ENCODE measurements at regions not wholly inside any gene's neighbourhood (a gene's known extent, or its start where the extent isn't known, plus 50 kb on each side); places are given as distances from the start of the nearest gene placed in this dataset.

GRCh38 chr2:107108556-107108955 is 222.6 kb upstream of the ST6GAL2 start:
- no peak for TF ChIP-seq REST (IDR thresholded peaks at IDR 0.05; ENCODE audit: unreplicated experiment)
- TF ChIP-seq ZNF331 (CRISPR knock-in tag; IDR thresholded peaks at IDR 0.05; ENCODE audit: low read depth) = no peak
- TF ChIP-seq, protein P1, sequence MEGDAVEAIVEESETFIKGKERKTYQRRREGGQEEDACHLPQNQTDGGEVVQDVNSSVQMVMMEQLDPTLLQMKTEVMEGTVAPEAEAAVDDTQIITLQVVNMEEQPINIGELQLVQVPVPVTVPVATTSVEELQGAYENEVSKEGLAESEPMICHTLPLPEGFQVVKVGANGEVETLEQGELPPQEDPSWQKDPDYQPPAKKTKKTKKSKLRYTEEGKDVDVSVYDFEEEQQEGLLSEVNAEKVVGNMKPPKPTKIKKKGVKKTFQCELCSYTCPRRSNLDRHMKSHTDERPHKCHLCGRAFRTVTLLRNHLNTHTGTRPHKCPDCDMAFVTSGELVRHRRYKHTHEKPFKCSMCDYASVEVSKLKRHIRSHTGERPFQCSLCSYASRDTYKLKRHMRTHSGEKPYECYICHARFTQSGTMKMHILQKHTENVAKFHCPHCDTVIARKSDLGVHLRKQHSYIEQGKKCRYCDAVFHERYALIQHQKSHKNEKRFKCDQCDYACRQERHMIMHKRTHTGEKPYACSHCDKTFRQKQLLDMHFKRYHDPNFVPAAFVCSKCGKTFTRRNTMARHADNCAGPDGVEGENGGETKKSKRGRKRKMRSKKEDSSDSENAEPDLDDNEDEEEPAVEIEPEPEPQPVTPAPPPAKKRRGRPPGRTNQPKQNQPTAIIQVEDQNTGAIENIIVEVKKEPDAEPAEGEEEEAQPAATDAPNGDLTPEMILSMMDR (conservative IDR thresholded peaks at IDR 0.05; ENCODE audit: low read depth in 2 of 2) = no peak
- TF ChIP-seq ZNF114 (CRISPR knock-in tag; IDR thresholded peaks at IDR 0.05) = no peak
- TF ChIP-seq STAT1 (IDR thresholded peaks at IDR 0.05; ENCODE audit: unreplicated experiment) = no peak
- TF ChIP-seq EZH2 (IDR thresholded peaks at IDR 0.05; ENCODE audit: low read depth, unreplicated experiment) = no peak
- TF ChIP-seq JUNB (IDR thresholded peaks at IDR 0.05; ENCODE audit: unreplicated experiment) = no peak
- TF ChIP-seq, protein P2, sequence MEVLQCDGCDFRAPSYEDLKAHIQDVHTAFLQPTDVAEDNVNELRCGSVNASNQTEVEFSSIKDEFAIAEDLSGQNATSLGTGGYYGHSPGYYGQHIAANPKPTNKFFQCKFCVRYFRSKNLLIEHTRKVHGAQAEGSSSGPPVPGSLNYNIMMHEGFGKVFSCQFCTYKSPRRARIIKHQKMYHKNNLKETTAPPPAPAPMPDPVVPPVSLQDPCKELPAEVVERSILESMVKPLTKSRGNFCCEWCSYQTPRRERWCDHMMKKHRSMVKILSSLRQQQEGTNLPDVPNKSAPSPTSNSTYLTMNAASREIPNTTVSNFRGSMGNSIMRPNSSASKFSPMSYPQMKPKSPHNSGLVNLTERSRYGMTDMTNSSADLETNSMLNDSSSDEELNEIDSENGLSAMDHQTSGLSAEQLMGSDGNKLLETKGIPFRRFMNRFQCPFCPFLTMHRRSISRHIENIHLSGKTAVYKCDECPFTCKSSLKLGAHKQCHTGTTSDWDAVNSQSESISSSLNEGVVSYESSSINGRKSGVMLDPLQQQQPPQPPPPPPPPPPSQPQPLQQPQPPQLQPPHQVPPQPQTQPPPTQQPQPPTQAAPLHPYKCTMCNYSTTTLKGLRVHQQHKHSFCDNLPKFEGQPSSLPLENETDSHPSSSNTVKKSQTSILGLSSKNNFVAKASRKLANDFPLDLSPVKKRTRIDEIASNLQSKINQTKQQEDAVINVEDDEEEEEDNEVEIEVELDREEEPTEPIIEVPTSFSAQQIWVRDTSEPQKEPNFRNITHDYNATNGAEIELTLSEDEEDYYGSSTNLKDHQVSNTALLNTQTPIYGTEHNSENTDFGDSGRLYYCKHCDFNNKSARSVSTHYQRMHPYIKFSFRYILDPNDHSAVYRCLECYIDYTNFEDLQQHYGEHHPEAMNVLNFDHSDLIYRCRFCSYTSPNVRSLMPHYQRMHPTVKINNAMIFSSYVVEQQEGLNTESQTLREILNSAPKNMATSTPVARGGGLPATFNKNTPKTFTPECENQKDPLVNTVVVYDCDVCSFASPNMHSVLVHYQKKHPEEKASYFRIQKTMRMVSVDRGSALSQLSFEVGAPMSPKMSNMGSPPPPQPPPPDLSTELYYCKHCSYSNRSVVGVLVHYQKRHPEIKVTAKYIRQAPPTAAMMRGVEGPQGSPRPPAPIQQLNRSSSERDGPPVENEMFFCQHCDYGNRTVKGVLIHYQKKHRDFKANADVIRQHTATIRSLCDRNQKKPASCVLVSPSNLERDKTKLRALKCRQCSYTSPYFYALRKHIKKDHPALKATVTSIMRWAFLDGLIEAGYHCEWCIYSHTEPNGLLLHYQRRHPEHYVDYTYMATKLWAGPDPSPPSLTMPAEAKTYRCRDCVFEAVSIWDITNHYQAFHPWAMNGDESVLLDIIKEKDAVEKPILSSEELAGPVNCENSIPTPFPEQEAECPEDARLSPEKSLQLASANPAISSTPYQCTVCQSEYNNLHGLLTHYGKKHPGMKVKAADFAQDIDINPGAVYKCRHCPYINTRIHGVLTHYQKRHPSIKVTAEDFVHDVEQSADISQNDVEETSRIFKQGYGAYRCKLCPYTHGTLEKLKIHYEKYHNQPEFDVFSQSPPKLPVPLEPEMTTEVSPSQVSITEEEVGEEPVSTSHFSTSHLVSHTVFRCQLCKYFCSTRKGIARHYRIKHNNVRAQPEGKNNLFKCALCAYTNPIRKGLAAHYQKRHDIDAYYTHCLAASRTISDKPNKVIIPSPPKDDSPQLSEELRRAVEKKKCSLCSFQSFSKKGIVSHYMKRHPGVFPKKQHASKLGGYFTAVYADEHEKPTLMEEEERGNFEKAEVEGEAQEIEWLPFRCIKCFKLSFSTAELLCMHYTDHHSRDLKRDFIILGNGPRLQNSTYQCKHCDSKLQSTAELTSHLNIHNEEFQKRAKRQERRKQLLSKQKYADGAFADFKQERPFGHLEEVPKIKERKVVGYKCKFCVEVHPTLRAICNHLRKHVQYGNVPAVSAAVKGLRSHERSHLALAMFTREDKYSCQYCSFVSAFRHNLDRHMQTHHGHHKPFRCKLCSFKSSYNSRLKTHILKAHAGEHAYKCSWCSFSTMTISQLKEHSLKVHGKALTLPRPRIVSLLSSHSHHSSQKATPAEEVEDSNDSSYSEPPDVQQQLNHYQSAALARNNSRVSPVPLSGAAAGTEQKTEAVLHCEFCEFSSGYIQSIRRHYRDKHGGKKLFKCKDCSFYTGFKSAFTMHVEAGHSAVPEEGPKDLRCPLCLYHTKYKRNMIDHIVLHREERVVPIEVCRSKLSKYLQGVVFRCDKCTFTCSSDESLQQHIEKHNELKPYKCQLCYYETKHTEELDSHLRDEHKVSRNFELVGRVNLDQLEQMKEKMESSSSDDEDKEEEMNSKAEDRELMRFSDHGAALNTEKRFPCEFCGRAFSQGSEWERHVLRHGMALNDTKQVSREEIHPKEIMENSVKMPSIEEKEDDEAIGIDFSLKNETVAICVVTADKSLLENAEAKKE (CRISPR knock-in tag; IDR thresholded peaks at IDR 0.05) = no peak
- no peak for TF ChIP-seq NANOG (IDR thresholded peaks at IDR 0.05; ENCODE audit: borderline replicate concordance)
- TF ChIP-seq CREB1 (CRISPR knock-in tag; IDR thresholded peaks at IDR 0.05; ENCODE audit: low read depth) = no peak
- TF ChIP-seq POLR2AphosphoS5 (IDR thresholded peaks at IDR 0.05; ENCODE audit: low read depth) = no peak
- no peak for TF ChIP-seq EZH2phosphoT487 (IDR thresholded peaks at IDR 0.05; ENCODE audit: unreplicated experiment)
- no peak for TF ChIP-seq ETS1 (IDR thresholded peaks at IDR 0.05)
- H3F3A ChIP-seq (replicated peaks; ENCODE audit: low read depth) = no peaks in the 10 kb centered on the region
- no peaks in the 10 kb centered on the region for H3K27me3 ChIP-seq (ENCODE audit: insufficient read depth)
- no peak for DNase-seq (ENCODE audit: low spot score)
- H3K36me3 Mint-ChIP-seq (ENCODE audit: low read depth) = no peaks in the 10 kb centered on the region
- H3K4me3 Mint-ChIP-seq = no peak overlapping the region
- no peak overlapping the region for H3K4me3 ChIP-seq
- no peaks in the 10 kb centered on the region for H3K27me3 Mint-ChIP-seq (ENCODE audit: insufficient read depth, low read depth, poor library complexity)
- H3K79me2 ChIP-seq (replicated peaks; ENCODE audit: insufficient read depth) = no peaks in the 10 kb centered on the region
- no peak overlapping the region for H2AFZ ChIP-seq
- H3K9me2 ChIP-seq (ENCODE audit: insufficient read depth) = no peaks in the 10 kb centered on the region; the same call in 1 of the 2 replicates
- no peaks in the 10 kb centered on the region for H4K20me1 ChIP-seq (replicated peaks; ENCODE audit: insufficient read depth)
- H3K4me1 Mint-ChIP-seq = no peaks in the 10 kb centered on the region
- H3K36me3 ChIP-seq (ENCODE audit: insufficient read depth) = no peaks in the 10 kb centered on the region
- H3K9me3 Mint-ChIP-seq = no peaks in the 10 kb centered on the region; the same call in 2 of the 3 replicates
- no peaks in the 10 kb centered on the region for H3K4me1 ChIP-seq (ENCODE audit: insufficient read depth)
- ATAC-seq = no peak
- no peak overlapping the region for H3K27ac ChIP-seq (ENCODE audit: low read depth)
- H3K27ac Mint-ChIP-seq = no peak overlapping the region
- no peak overlapping the region for H3K4me2 ChIP-seq
